Ascending aorta (tissue), 2 donors: ENCODE measurements at regions not wholly inside any gene's neighbourhood (a gene's known extent, or its start where the extent isn't known, plus 50 kb on each side); places are given as distances from the start of the nearest gene placed in this dataset.

Source experiments
- DNase-seq, 2 donors: peaks; one replicate each; pipeline ENCODE4 v3.0.0-alpha.2; 2019; ENCODE audit warnings: low spot score in 2 of 2
- H3K27ac ChIP-seq, 2 donors: fragments of 200-600 bp; sonication (generic); one replicate each; pipeline ENCODE4 v1.5.1; 2016 to 2017; ENCODE audit warnings: mild to moderate bottlenecking in 1 of 2
- H3K27me3 ChIP-seq: fragments of 200-600 bp; sonication (generic); one replicate; pipeline ENCODE4 v1.5.1; 2017
- H3K36me3 ChIP-seq, 2 donors: fragments of 200-600 bp; sonication (generic); one replicate each; pipeline ENCODE4 v1.5.1; 2016
- H3K4me1 ChIP-seq, 2 donors: fragments of 200-600 bp; sonication (generic); one replicate each; pipeline ENCODE4 v1.5.1; 2016 to 2017; ENCODE audit warnings: mild to moderate bottlenecking in 1 of 2
- H3K4me3 ChIP-seq, 2 donors: fragments of 200-600 bp; sonication (generic); one replicate each; pipeline ENCODE4 v1.5.1; 2016 to 2017; ENCODE audit warnings: mild to moderate bottlenecking in 1 of 2
- H3K9me3 ChIP-seq, 2 donors: fragments of 200-600 bp; sonication (generic); one replicate each; pipeline ENCODE4 v1.5.1; 2016
- intact Hi-C: fragments of 100-400 bp; cut with DNase I; formaldehyde crosslinking; loops from one replicate; pipeline ENCODE4 v1.15.1; 2023
- TF ChIP-seq, protein P1 (sequence below), 3 experiments: fragments of 200-600 bp in 2 of 3; fragments of 450-650 bp in 1 of 3; sonication (generic) in 2 of 3; IDR thresholded peaks; one replicate each; pipeline ENCODE4 v1.5.1; 2016 to 2019; ENCODE audit warnings: antibody characterized with exemption in 3 of 3, mild to moderate bottlenecking in 1 of 3, moderate library complexity in 1 of 3

GRCh38 chr5:172542651-172543131, 88.4 kb upstream of the SH3PXD2B start:
- H3K9me3 ChIP-seq, result no peaks in the 10 kb centered on the region
- no peak overlapping the region for H3K4me3 ChIP-seq
- H3K36me3 ChIP-seq, result no peaks in the 10 kb centered on the region
- H3K4me1 ChIP-seq, result no peaks in the 10 kb centered on the region
- TF ChIP-seq, protein P1, sequence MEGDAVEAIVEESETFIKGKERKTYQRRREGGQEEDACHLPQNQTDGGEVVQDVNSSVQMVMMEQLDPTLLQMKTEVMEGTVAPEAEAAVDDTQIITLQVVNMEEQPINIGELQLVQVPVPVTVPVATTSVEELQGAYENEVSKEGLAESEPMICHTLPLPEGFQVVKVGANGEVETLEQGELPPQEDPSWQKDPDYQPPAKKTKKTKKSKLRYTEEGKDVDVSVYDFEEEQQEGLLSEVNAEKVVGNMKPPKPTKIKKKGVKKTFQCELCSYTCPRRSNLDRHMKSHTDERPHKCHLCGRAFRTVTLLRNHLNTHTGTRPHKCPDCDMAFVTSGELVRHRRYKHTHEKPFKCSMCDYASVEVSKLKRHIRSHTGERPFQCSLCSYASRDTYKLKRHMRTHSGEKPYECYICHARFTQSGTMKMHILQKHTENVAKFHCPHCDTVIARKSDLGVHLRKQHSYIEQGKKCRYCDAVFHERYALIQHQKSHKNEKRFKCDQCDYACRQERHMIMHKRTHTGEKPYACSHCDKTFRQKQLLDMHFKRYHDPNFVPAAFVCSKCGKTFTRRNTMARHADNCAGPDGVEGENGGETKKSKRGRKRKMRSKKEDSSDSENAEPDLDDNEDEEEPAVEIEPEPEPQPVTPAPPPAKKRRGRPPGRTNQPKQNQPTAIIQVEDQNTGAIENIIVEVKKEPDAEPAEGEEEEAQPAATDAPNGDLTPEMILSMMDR (IDR thresholded peaks at IDR 0.05), result no peak
- intact Hi-C loops, result no loop called here
- H3K27ac ChIP-seq, result no peak overlapping the region
- no peaks in the 10 kb centered on the region for H3K27me3 ChIP-seq
- peak in 1 of 2 donors; percentile 51 for DNase-seq

GRCh38 chr5:172541773-172542136, 87.4 kb upstream of the SH3PXD2B start:
- TF ChIP-seq, protein P1 (IDR thresholded peaks at IDR 0.05), result no peak
- no peak overlapping the region for H3K27ac ChIP-seq

DNA sequence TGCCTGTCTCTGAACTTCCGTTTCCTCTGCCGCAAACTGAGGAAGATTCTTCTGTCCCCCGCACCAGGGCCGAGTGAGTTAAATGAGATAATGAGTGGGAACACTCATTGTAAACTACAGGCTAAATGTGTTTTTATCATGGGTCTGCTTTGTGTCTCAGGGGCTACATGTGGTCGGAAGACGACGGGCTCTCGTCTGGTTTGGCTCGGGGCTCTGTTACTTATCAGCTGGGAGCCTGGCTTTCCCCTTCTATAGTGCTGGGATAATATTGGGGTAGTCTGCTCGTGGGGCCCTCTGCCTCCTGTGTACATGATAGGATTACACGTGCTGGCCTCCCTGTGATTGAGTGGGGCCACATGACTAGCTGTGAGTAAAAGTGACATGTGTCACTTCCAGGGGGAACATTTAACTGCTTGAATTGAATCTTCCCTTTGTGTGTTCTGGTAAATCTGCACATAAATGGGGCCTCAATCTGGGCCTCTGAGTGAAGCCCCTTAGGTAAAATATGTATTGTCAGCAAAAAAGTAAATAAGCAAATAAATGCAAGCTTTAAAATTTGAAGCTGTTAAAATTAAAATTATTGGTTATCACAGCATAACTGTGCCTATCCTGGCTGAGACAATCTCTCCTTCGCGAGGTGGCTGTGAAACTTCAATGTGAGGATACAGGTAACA, 86.9 kb upstream of the SH3PXD2B start:
- TF ChIP-seq, protein P1 (IDR thresholded peaks at IDR 0.05), result no peak
- Histone ChIP-seq H3K4me1 (no peaks in the 10 kb centered on the region), H3K9me3 (no peaks in the 10 kb centered on the region), H3K4me3 (no peak overlapping the region), H3K27me3 (no peaks in the 10 kb centered on the region), H3K36me3 (no peaks in the 10 kb centered on the region), H3K27ac (no peak overlapping the region)
- intact Hi-C loops, result no loop called here
- DNase-seq, result peak in 1 of 2 donors; percentile 18

More at GRCh38 chr5:172541773-172542136, 87.4 kb upstream of the SH3PXD2B start:
- H3K27me3 ChIP-seq, result no peaks in the 10 kb centered on the region
- intact Hi-C loops, result no loop called here
- no peak overlapping the region for H3K4me3 ChIP-seq
- H3K4me1 ChIP-seq, result no peaks in the 10 kb centered on the region
- H3K9me3 ChIP-seq, result no peaks in the 10 kb centered on the region
- no peaks in the 10 kb centered on the region for H3K36me3 ChIP-seq
- peak in 1 of 2 donors; percentile 35 for DNase-seq

- Histone ChIP-seq H3K4me1 (no peaks in the 10 kb centered on the region), H3K9me3 (no peaks in the 10 kb centered on the region), H3K27me3 (no peaks in the 10 kb centered on the region), H3K36me3 (no peaks in the 10 kb centered on the region), H3K4me3 (no peak overlapping the region), H3K27ac (no peak overlapping the region)
- TF ChIP-seq, protein P1 (IDR thresholded peaks at IDR 0.05), result no peak
- DNase-seq, result peak in 1 of 2 donors; percentile 37
- intact Hi-C loops, result no loop called here
Observed at GRCh38 chr5:172540099-172540870, 86.0 kb upstream of the SH3PXD2B start.

- no peaks in the 10 kb centered on the region for H3K9me3 ChIP-seq
- H3K27ac ChIP-seq, result no peak overlapping the region
- TF ChIP-seq, protein P1 (IDR thresholded peaks at IDR 0.05), result no peak
- no peak for DNase-seq
- no peaks in the 10 kb centered on the region for H3K27me3 ChIP-seq
- no peaks in the 10 kb centered on the region for H3K36me3 ChIP-seq
- H3K4me3 ChIP-seq, result no peak overlapping the region
- no peaks in the 10 kb centered on the region for H3K4me1 ChIP-seq
- intact Hi-C loops, result no loop called here
Observed at GRCh38 chr5:172535108-172535445, 80.8 kb upstream of the SH3PXD2B start.
